OCI-LY1 (cell line): ENCODE measurements at regions not wholly inside any gene's neighbourhood (a gene's known extent, or its start where the extent isn't known, plus 50 kb on each side); places are given as distances from the start of the nearest gene placed in this dataset.

Source experiments
- H2AFZ ChIP-seq: fragments of 200-600 bp; sonication (generic), shearing (Covaris generic); 2 replicates; pipeline ENCODE4 v1.6.0; 2014; ENCODE audit warnings: antibody characterized with exemption, mild to moderate bottlenecking, low read length
- H3F3A ChIP-seq: fragments of 200-600 bp; sonication (generic), shearing (Covaris generic); 2 replicates; pipeline ENCODE4 v1.6.0; 2014; ENCODE audit warnings: mild to moderate bottlenecking, antibody characterized with exemption, low read length, moderate library complexity; ENCODE audit not compliant: insufficient read depth
- H3K27ac ChIP-seq: fragments of 200-600 bp; sonication (generic); 2 replicates; pipeline ENCODE4 v1.5.1; 2014; ENCODE audit warnings: low read length, mixed run types, mild to moderate bottlenecking, low read depth; ENCODE audit not compliant: poor library complexity, severe bottlenecking
- H3K27me3 ChIP-seq: fragments of 200-600 bp; sonication (generic); 2 replicates; pipeline ENCODE4 v1.6.0; 2014; ENCODE audit warnings: antibody characterized with exemption, mild to moderate bottlenecking, low read length, moderate library complexity; ENCODE audit not compliant: insufficient read depth
- H3K36me3 ChIP-seq: fragments of 200-600 bp; sonication (generic); 2 replicates; pipeline ENCODE4 v1.6.1; 2014; ENCODE audit warnings: mild to moderate bottlenecking, antibody characterized with exemption, low read length, moderate library complexity, mixed read lengths; ENCODE audit not compliant: insufficient read depth
- H3K4me1 ChIP-seq: fragments of 200-600 bp; sonication (generic); 2 replicates; pipeline ENCODE4 v1.5.1; 2014; ENCODE audit warnings: mild to moderate bottlenecking, low read length, moderate library complexity; ENCODE audit not compliant: insufficient read depth, severe bottlenecking
- H3K4me2 ChIP-seq: fragments of 200-600 bp; sonication (generic), shearing (Covaris generic); 2 replicates; pipeline ENCODE4 v1.6.1; 2014; ENCODE audit warnings: low read length
- H3K4me3 ChIP-seq: fragments of 200-600 bp; sonication (generic); 2 replicates; pipeline ENCODE4 v1.5.1; 2014; ENCODE audit warnings: low read length, low read depth, mild to moderate bottlenecking, mixed read lengths; ENCODE audit not compliant: poor library complexity, severe bottlenecking
- H3K79me2 ChIP-seq: fragments of 200-600 bp; shearing (Covaris generic); 2 replicates; pipeline ENCODE4 v1.6.1; 2016; ENCODE audit warnings: mixed run types, low read length, mixed read lengths; ENCODE audit not compliant: insufficient read depth
- H3K9ac ChIP-seq: fragments of 200-600 bp; sonication (generic), shearing (Covaris generic); 2 replicates; pipeline ENCODE4 v1.6.1; 2014; ENCODE audit warnings: mild to moderate bottlenecking, low read length, mixed read lengths
- H3K9me2 ChIP-seq: fragments of 200-600 bp; sonication (generic), shearing (Covaris generic); 2 replicates; pipeline ENCODE4 v1.6.1; 2014; ENCODE audit warnings: low read depth, mild to moderate bottlenecking, low read length, mixed read lengths
- H3K9me3 ChIP-seq: fragments of 200-600 bp; shearing (Covaris generic); 2 replicates; pipeline ENCODE4 v1.6.1; 2014; ENCODE audit warnings: low read length, mixed read lengths
- H4K20me1 ChIP-seq: fragments of 200-600 bp; sonication (generic), shearing (Covaris generic); 2 replicates; pipeline ENCODE4 v1.6.0; 2016; ENCODE audit warnings: mild to moderate bottlenecking, low read length; ENCODE audit not compliant: insufficient read depth
- CTCF ChIP-seq: fragments of 200-600 bp; sonication (generic), shearing (Covaris generic); IDR thresholded peaks from 2 replicates; pipeline ENCODE4 v1.5.1; 2017; ENCODE audit warnings: mild to moderate bottlenecking, antibody characterized with exemption, low read length, moderate library complexity, mixed read lengths
- EZH2 ChIP-seq: fragments of 200-600 bp; sonication (generic), shearing (Covaris generic); IDR thresholded peaks from 2 replicates; pipeline ENCODE4 v1.8.0; 2017; ENCODE audit warnings: borderline replicate concordance, mixed run types, mild to moderate bottlenecking, antibody characterized with exemption, low read length, moderate library complexity, mixed read lengths

GRCh38 chr7:41792120-41792519 is 89.2 kb upstream of the INHBA start:
- Histone ChIP-seq H3K36me3 (no peaks in the 10 kb centered on the region), H2AFZ (no peak overlapping the region), H3K9ac (no peak overlapping the region), H3K4me2 (no peak overlapping the region), H4K20me1 (no peaks in the 10 kb centered on the region), H3K27me3 (no peaks in the 10 kb centered on the region), H3F3A (no peaks in the 10 kb centered on the region), H3K9me3 (no peaks in the 10 kb centered on the region), H3K27ac (no peak overlapping the region), H3K4me1 (no peaks in the 10 kb centered on the region), H3K4me3 (no peak overlapping the region), H3K9me2 (no peaks in the 10 kb centered on the region), H3K79me2 (no peaks in the 10 kb centered on the region)
- TF ChIP-seq EZH2 = no peak
- TF ChIP-seq CTCF = no peak

- Histone ChIP-seq H3K4me1 (no peaks in the 10 kb centered on the region), H3K4me2 (no peak overlapping the region), H3F3A (no peaks in the 10 kb centered on the region), H3K9me3 (no peaks in the 10 kb centered on the region), H4K20me1 (no peaks in the 10 kb centered on the region), H3K27me3 (no peaks in the 10 kb centered on the region), H3K9ac (no peak overlapping the region), H3K27ac (no peak overlapping the region), H3K36me3 (no peaks in the 10 kb centered on the region), H3K4me3 (no peak overlapping the region), H3K79me2 (no peaks in the 10 kb centered on the region), H3K9me2 (no peaks in the 10 kb centered on the region), H2AFZ (no peak overlapping the region)
- no peak for TF ChIP-seq EZH2
- TF ChIP-seq CTCF = no peak
These were observed 85.7 kb upstream of the INHBA start for GRCh38 chr7:41788556-41788955.

GRCh38 chr7:41787651-41788350 is 84.9 kb upstream of the INHBA start:
- H3K9me3 ChIP-seq = no peaks in the 10 kb centered on the region
- no peak overlapping the region for H3K4me3 ChIP-seq
- no peaks in the 10 kb centered on the region for H3K79me2 ChIP-seq
- TF ChIP-seq CTCF (no peak), EZH2 (no peak)
- H3K27ac ChIP-seq = no peak overlapping the region
- no peaks in the 10 kb centered on the region for H4K20me1 ChIP-seq
- H3K27me3 ChIP-seq = no peaks in the 10 kb centered on the region
- no peak overlapping the region for H2AFZ ChIP-seq
- no peak overlapping the region for H3K9ac ChIP-seq
- no peaks in the 10 kb centered on the region for H3K36me3 ChIP-seq
- no peak overlapping the region for H3K4me2 ChIP-seq
- no peaks in the 10 kb centered on the region for H3K4me1 ChIP-seq
- H3K9me2 ChIP-seq = no peaks in the 10 kb centered on the region
- no peaks in the 10 kb centered on the region for H3F3A ChIP-seq
